Thyroid gland (tissue), 4 donors: ENCODE measurements at regions not wholly inside any gene's neighbourhood (a gene's known extent, or its start where the extent isn't known, plus 50 kb on each side); places are given as distances from the start of the nearest gene placed in this dataset.
"Not testable (repeated sequence)": the region's sequence is repeated elsewhere in the genome, so short reads cannot be mapped to it uniquely, and the experiment has no call there.

Experiments
- CTCF ChIP-seq, 6 experiments: fragments of 200-600 bp in 3 of 6; fragments of 450-650 bp in 3 of 6; sonication (generic) in 3 of 6; IDR thresholded peaks; one replicate each; pipeline ENCODE4 v1.5.1; 2016 to 2019; ENCODE audit warnings: antibody characterized with exemption in 6 of 6, mild to moderate bottlenecking in 2 of 6, inconsistent platforms in 1 of 6, moderate library complexity in 1 of 6
- POLR2A ChIP-seq, 2 donors: fragments of 450-650 bp; IDR thresholded peaks; one replicate each; pipeline ENCODE4 v1.6.1; 2017; ENCODE audit warnings: antibody characterized with exemption in 2 of 2, mild to moderate bottlenecking in 2 of 2, moderate library complexity in 1 of 2

GRCh38 chrX:35635971-35636370, 162.2 kb upstream of the MAGEB16 start:
- not testable (repeated sequence) for TF ChIP-seq CTCF, POLR2A (IDR thresholded peaks at IDR 0.05)
